HG03460 (cell line): ENCODE measurements at regions not wholly inside any gene's neighbourhood (a gene's known extent, or its start where the extent isn't known, plus 50 kb on each side); places are given as distances from the start of the nearest gene placed in this dataset.
"Not testable (repeated sequence)": the region's sequence is repeated elsewhere in the genome, so short reads cannot be mapped to it uniquely, and the experiment has no call there.

ENCODE experiments used
- ATAC-seq: cut with Tn5 transposase; IDR thresholded peaks from one replicate; pipeline ENCODE4 v1.9.1; 2021; ENCODE audit not compliant: unreplicated experiment

- ATAC-seq: not testable (repeated sequence)
These were observed 56.1 kb downstream of the ZNF22 start for GRCh38 chr10:45056806-45057205.

GRCh38 chr10:45058580-45058979 is 57.9 kb downstream of the ZNF22 start:
- ATAC-seq: no peak

- no peak for ATAC-seq
These were observed 58.4 kb downstream of the ZNF22 start for GRCh38 chr10:45058992-45059561.

GRCh38 chr10:45059632-45060031 is 58.9 kb downstream of the ZNF22 start:
- no peak for ATAC-seq

GRCh38 chr10:45061982-45062381 is 61.3 kb downstream of the ZNF22 start:
- no peak for ATAC-seq

- ATAC-seq: no peak
These were observed 63.0 kb downstream of the ZNF22 start for GRCh38 chr10:45063591-45064231.

GRCh38 chr10:45064998-45065397 is 64.3 kb downstream of the ZNF22 start:
- no peak for ATAC-seq

- ATAC-seq: no peak
These were observed 70.5 kb downstream of the ZNF22 start for GRCh38 chr10:45071043-45071813.

GRCh38 chr10:45075216-45075615 is 74.5 kb downstream of the ZNF22 start:
- no peak for ATAC-seq

GRCh38 chr10:45075826-45076380 is 75.2 kb downstream of the ZNF22 start:
- ATAC-seq: no peak

- ATAC-seq: no peak
These were observed 76.2 kb downstream of the ZNF22 start for GRCh38 chr10:45076891-45077290.

- no peak for ATAC-seq
These were observed 79.6 kb downstream of the ZNF22 start for GRCh38 chr10:45080331-45080730.

GRCh38 chr10:45082176-45082575 is 81.5 kb downstream of the ZNF22 start:
- ATAC-seq: no peak

GRCh38 chr10:45091968-45092367 is 91.2 kb downstream of the ZNF22 start:
- ATAC-seq: no peak

GRCh38 chr10:45093945-45094344 is 93.2 kb downstream of the ZNF22 start:
- ATAC-seq: no peak

- ATAC-seq: no peak
These were observed 94.6 kb downstream of the ZNF22 start for GRCh38 chr10:45095286-45095685.

GRCh38 chr10:45096001-45096400 is 95.3 kb downstream of the ZNF22 start:
- no peak for ATAC-seq

- no peak for ATAC-seq
These were observed 99.7 kb downstream of the ZNF22 start for GRCh38 chr10:45100429-45100828.

- ATAC-seq: no peak
These were observed 104.0 kb downstream of the ZNF22 start for GRCh38 chr10:45104674-45105073.

- not testable (repeated sequence) for ATAC-seq
These were observed 104.6 kb downstream of the ZNF22 start for GRCh38 chr10:45105309-45105708.

GRCh38 chr10:45106236-45106856 is 105.6 kb downstream of the ZNF22 start:
- no peak for ATAC-seq
